SK-N-MC (cell line): ENCODE measurements at regions not wholly inside any gene's neighbourhood (a gene's known extent, or its start where the extent isn't known, plus 50 kb on each side); places are given as distances from the start of the nearest gene placed in this dataset.

Experiments
- DNase-seq: peaks from one replicate; pipeline ENCODE4 v3.0.0-alpha.2; 2011; ENCODE audit warnings: low read depth, low spot score
- H3K27ac ChIP-seq: fragments of 200-600 bp; sonication (generic); 2 replicates; pipeline ENCODE4 v1.5.1; 2016; ENCODE audit warnings: mixed run types
- H3K36me3 ChIP-seq: fragments of 200-600 bp; sonication (generic); 2 replicates; pipeline ENCODE4 v1.6.1; 2017; ENCODE audit warnings: antibody characterized with exemption, low read length, mixed read lengths; ENCODE audit not compliant: insufficient read depth
- H3K4me3 ChIP-seq: fragments of 200-600 bp; sonication (generic); 2 replicates; pipeline ENCODE4 v1.5.1; 2016
- H3K9ac ChIP-seq: fragments of 200-600 bp; sonication (generic); 2 replicates; pipeline ENCODE4 v1.8.0; 2017; ENCODE audit warnings: mixed run types, mixed read lengths; ENCODE audit not compliant: insufficient read length
- H3K9me3 ChIP-seq: fragments of 200-600 bp; sonication (generic); 2 replicates; pipeline ENCODE4 v1.6.1; 2017; ENCODE audit warnings: low read depth, mild to moderate bottlenecking, antibody characterized with exemption, low read length, moderate library complexity, mixed read lengths
- EZH2 ChIP-seq: fragments of 200-600 bp; sonication (generic); IDR thresholded peaks from one replicate; pipeline ENCODE4 v1.6.1; 2017; ENCODE audit warnings: antibody characterized with exemption
- FOXP2 ChIP-seq: optimal IDR thresholded peaks from 2 replicates; pipeline ENCODE3; 2011; ENCODE audit warnings: mild to moderate bottlenecking, moderate library complexity; ENCODE audit not compliant: insufficient read depth; ENCODE audit errors: extremely low read length, control extremely low read depth
- POLR2AphosphoS5 ChIP-seq: IDR thresholded peaks from 2 replicates; pipeline ENCODE4 v1.6.1; 2012; ENCODE audit warnings: mild to moderate bottlenecking, low read depth, low read length, borderline replicate concordance

DNA sequence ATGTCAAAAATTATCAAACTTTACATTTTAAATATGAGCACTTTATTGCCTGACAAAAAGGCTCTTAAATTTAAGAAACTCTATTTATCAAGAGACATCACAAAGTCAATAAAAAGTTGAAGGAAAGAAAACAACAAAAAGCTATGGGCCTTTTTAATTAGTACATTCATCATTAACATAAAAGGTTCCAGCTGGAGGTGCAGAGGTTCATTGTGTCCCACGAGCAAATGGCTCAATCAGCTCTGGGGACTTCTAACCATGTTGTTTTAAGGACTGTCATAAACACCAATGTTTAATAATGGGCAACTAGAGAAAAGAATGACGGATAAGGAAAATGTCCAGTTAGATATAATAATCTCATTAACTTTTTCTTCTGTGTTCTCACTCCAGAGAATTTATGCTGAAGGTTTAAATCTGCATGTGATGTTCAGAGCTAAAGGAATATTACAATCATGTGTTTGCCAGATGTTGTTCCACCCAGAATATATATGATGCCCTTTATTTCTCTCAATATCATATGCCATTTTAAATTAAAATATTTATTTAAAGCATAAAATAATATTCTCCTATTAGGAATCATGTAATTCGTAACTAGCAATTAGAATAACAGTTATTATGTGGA lies 840.3 kb upstream of the ADGRL3 start:
- TF ChIP-seq FOXP2 (no peak), EZH2 (no peak), POLR2AphosphoS5 (no peak)
- Histone ChIP-seq H3K9me3 (no peaks in the 10 kb centered on the region), H3K36me3 (no peaks in the 10 kb centered on the region), H3K9ac (no peak overlapping the region), H3K4me3 (no peak overlapping the region), H3K27ac (no peak overlapping the region)
- DNase-seq = no peak

DNA sequence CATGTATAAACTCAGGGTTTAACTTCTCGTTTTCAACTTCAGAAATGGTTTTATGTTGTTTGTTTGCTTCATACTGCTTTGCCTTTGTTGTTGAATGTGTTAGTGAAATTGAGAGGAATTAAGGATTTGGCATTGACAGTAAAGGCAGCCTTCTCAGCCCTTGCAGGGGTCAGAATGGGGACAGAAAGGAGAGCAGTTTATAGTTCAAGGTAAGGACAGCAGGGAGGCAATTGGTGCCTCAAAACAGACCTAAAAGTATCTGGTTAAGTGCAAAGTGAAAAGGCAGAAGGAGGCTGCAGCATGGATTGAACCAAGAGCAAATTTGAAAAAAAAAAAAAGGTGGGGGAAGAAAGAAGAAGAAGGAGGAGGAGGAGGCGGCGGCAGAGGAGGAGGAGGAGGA lies 835.0 kb upstream of the ADGRL3 start:
- Histone ChIP-seq H3K4me3 (no peak overlapping the region), H3K27ac (no peak overlapping the region), H3K9me3 (no peaks in the 10 kb centered on the region), H3K36me3 (no peaks in the 10 kb centered on the region), H3K9ac (no peak overlapping the region)
- TF ChIP-seq EZH2 = no peak
- no peak for TF ChIP-seq POLR2AphosphoS5
- no peak for TF ChIP-seq FOXP2
- no peak for DNase-seq

- no peak overlapping the region for H3K27ac ChIP-seq
- no peak for DNase-seq
- TF ChIP-seq POLR2AphosphoS5 = no peak
- TF ChIP-seq FOXP2 = no peak
- TF ChIP-seq EZH2 = no peak
- H3K9ac ChIP-seq = no peak overlapping the region
- H3K36me3 ChIP-seq = no peaks in the 10 kb centered on the region
- H3K4me3 ChIP-seq = no peak overlapping the region
- no peaks in the 10 kb centered on the region for H3K9me3 ChIP-seq
These were observed 833.5 kb upstream of the ADGRL3 start for GRCh38 chr4:60366661-60367060.

GRCh38 chr4:60368986-60369385 lies 831.1 kb upstream of the ADGRL3 start:
- no peak overlapping the region for H3K4me3 ChIP-seq
- H3K36me3 ChIP-seq = no peaks in the 10 kb centered on the region
- TF ChIP-seq FOXP2 = no peak
- TF ChIP-seq POLR2AphosphoS5 = no peak
- no peak for TF ChIP-seq EZH2
- H3K9me3 ChIP-seq = no peaks in the 10 kb centered on the region
- H3K9ac ChIP-seq = no peak overlapping the region
- DNase-seq = no peak
- H3K27ac ChIP-seq = no peak overlapping the region

DNA sequence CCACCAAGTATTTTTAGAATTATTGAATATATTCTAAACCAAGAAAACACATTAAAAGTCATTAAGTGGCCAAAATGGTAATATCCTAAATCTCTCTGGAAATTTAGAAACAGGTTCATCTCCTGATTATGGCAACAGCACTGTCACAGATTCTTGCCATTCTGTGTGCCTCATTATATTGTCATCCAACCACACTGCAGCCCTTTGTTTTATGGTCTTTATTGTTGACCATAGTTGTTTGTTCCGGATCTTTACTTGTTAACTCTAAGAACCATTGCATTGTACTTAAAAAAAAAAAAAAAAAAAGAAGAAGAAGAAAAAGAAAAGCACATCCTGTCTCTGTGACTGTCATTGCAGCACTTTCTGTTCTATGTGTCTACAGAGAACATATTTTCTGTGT lies 822.1 kb upstream of the ADGRL3 start:
- no peak for TF ChIP-seq POLR2AphosphoS5
- no peak for TF ChIP-seq FOXP2
- no peak for TF ChIP-seq EZH2
- Histone ChIP-seq H3K9me3 (no peaks in the 10 kb centered on the region), H3K4me3 (no peak overlapping the region), H3K27ac (no peak overlapping the region), H3K9ac (no peak overlapping the region), H3K36me3 (no peaks in the 10 kb centered on the region)
- no peak for DNase-seq

DNA sequence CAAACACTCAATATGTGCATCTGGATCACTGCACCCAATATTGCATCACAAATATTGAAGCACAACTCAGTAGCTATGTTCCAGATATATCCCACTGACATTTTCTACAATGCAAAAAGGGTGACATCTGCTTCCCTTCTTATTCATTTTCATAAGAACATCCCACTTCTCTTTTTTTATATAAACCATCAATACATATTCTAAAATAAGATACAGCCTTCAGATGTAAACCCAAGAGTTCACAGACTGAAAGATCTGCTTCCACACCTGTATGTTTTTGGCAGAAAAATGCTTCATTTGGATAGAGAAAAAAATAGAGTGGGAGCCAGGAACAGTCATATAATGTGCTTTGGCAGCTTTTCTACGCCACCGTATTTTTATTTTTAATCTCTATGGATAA lies 815.6 kb upstream of the ADGRL3 start:
- Histone ChIP-seq H3K27ac (no peak overlapping the region), H3K4me3 (no peak overlapping the region), H3K9me3 (no peaks in the 10 kb centered on the region), H3K36me3 (no peaks in the 10 kb centered on the region), H3K9ac (no peak overlapping the region)
- TF ChIP-seq POLR2AphosphoS5 = no peak
- no peak for TF ChIP-seq FOXP2
- TF ChIP-seq EZH2 = no peak
- DNase-seq = no peak

DNA sequence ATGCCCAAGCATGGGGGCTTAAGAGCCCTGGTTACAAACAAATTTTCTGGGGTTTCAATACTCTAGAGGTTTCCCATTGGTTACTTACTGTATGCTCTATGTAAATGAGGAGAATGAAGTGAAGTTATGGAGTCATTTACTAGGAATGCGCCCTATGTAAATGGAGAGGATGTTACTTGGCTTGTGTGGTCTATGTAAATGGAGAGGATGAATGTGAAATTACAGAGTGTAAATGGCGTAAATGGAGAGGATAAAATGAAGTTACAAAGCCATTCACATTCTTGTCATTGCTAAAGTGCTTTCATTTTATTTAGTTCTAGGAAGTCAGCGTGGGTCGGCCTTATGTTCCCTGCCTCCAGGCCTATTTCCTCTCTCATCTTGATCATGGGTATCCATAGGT lies 810.5 kb upstream of the ADGRL3 start:
- TF ChIP-seq EZH2 (no peak), POLR2AphosphoS5 (no peak), FOXP2 (no peak)
- Histone ChIP-seq H3K9me3 (no peaks in the 10 kb centered on the region), H3K4me3 (no peak overlapping the region), H3K27ac (no peak overlapping the region), H3K36me3 (no peaks in the 10 kb centered on the region), H3K9ac (no peak overlapping the region)
- no peak for DNase-seq

GRCh38 chr4:60396341-60397049 lies 803.6 kb upstream of the ADGRL3 start:
- Histone ChIP-seq H3K4me3 (no peak overlapping the region), H3K36me3 (no peaks in the 10 kb centered on the region), H3K9me3 (no peaks in the 10 kb centered on the region), H3K9ac (no peak overlapping the region), H3K27ac (no peak overlapping the region)
- TF ChIP-seq FOXP2 = no peak
- no peak for TF ChIP-seq POLR2AphosphoS5
- TF ChIP-seq EZH2 = no peak
- DNase-seq = no peak

- TF ChIP-seq EZH2 = no peak
- no peak for TF ChIP-seq POLR2AphosphoS5
- no peak for TF ChIP-seq FOXP2
- DNase-seq = no peak
- Histone ChIP-seq H3K9me3 (no peaks in the 10 kb centered on the region), H3K9ac (no peak overlapping the region), H3K36me3 (no peaks in the 10 kb centered on the region), H3K27ac (no peak overlapping the region), H3K4me3 (no peak overlapping the region)
These were observed 799.5 kb upstream of the ADGRL3 start for GRCh38 chr4:60400593-60400992.
